Activated CD4-positive, alpha-beta T cell treated with anti-CD3 and anti-CD28 coated beads, Interleukin-2, amount 10 ng/mL, durations not matched to agents 24 days and 14 days (primary cell): ENCODE measurements at regions not wholly inside any gene's neighbourhood (a gene's known extent, or its start where the extent isn't known, plus 50 kb on each side); places are given as distances from the start of the nearest gene placed in this dataset.
"Not testable (repeated sequence)": the region's sequence is repeated elsewhere in the genome, so short reads cannot be mapped to it uniquely, and the experiment has no call there.

Experiments used
- DNase-seq: peaks from one replicate; pipeline ENCODE4 v3.0.0; 2022
- H3K27ac Mint-ChIP-seq: one replicate; pipeline ENCODE4 v1.8.0; 2022; ENCODE audit warnings: mild to moderate bottlenecking, mixed read lengths
- H3K27me3 Mint-ChIP-seq: one replicate; pipeline ENCODE4 v1.8.0; 2022; ENCODE audit warnings: mixed read lengths
- H3K36me3 Mint-ChIP-seq: one replicate; pipeline ENCODE4 v1.8.0; 2022; ENCODE audit warnings: low read depth, mild to moderate bottlenecking, mixed read lengths
- H3K4me1 Mint-ChIP-seq: one replicate; pipeline ENCODE4 v1.8.0; 2021; ENCODE audit warnings: mixed read lengths
- H3K4me3 Mint-ChIP-seq: one replicate; pipeline ENCODE4 v1.8.0; 2022; ENCODE audit warnings: mild to moderate bottlenecking, moderate library complexity, mixed read lengths
- H3K9me3 Mint-ChIP-seq: one replicate; pipeline ENCODE4 v1.8.0; 2021; ENCODE audit warnings: mixed read lengths
- intact Hi-C: fragments of 100-400 bp; cut with micrococcal nuclease; formaldehyde crosslinking; loops from one replicate; pipeline ENCODE4 v1.15.1; 2023

DNA sequence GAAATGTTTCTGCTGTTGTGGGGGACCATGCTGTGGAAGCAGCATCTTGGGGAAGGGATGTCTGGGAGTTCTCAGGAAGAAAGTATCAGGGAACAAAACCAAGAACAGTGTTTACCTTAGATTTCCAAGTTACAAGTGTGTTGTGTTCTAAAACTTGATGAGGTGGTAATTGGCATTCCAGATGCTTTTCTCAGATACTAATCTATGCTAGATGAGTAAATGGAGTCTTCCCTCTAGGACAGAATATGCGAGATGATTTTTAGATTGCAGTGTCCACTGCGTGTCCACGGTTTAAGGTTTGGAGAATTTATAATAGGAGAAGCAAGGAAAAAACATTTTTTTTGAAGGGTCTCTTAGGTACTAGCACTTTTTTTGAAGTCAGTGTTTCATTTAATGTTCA, 436.5 kb downstream of the PCNX1 start:
- intact Hi-C loops = no loop called here
- Mint-ChIP-seq H3K27me3 (no peaks in the 10 kb centered on the region), H3K4me1 (peaks cover 23% of the 10 kb centered on the region), H3K36me3 (peaks cover 41% of the 10 kb centered on the region), H3K9me3 (peaks cover 3% of the 10 kb centered on the region), H3K27ac (no peak overlapping the region), H3K4me3 (no peak overlapping the region)
- DNase-seq = no peak

GRCh38 chr14:71344506-71344905, 437.2 kb downstream of the PCNX1 start:
- Mint-ChIP-seq H3K4me3 (no peak overlapping the region), H3K4me1 (peaks cover 28% of the 10 kb centered on the region), H3K9me3 (peaks cover 3% of the 10 kb centered on the region), H3K27me3 (no peaks in the 10 kb centered on the region), H3K36me3 (peaks cover 45% of the 10 kb centered on the region), H3K27ac (no peak overlapping the region)
- intact Hi-C loops = no loop called here
- no peak for DNase-seq

GRCh38 chr14:71346685-71347084, 439.4 kb downstream of the PCNX1 start:
- H3K27me3 Mint-ChIP-seq = no peaks in the 10 kb centered on the region
- no peak overlapping the region for H3K27ac Mint-ChIP-seq
- no peak for DNase-seq
- H3K9me3 Mint-ChIP-seq = peaks cover 3% of the 10 kb centered on the region
- H3K4me1 Mint-ChIP-seq = peaks cover 22% of the 10 kb centered on the region
- peaks cover 52% of the 10 kb centered on the region for H3K36me3 Mint-ChIP-seq
- no peak overlapping the region for H3K4me3 Mint-ChIP-seq
- intact Hi-C loops = no loop called here

GRCh38 chr14:71348394-71348793, 441.1 kb downstream of the PCNX1 start:
- Mint-ChIP-seq H3K9me3 (peaks cover 11% of the 10 kb centered on the region), H3K4me1 (peaks cover 22% of the 10 kb centered on the region), H3K36me3 (peaks cover 61% of the 10 kb centered on the region), H3K27me3 (no peaks in the 10 kb centered on the region), H3K27ac (no peak overlapping the region), H3K4me3 (no peak overlapping the region)
- no peak for DNase-seq
- intact Hi-C loops = no loop called here

GRCh38 chr14:71348817-71349216, 441.6 kb downstream of the PCNX1 start:
- H3K27me3 Mint-ChIP-seq = no peaks in the 10 kb centered on the region
- peaks cover 13% of the 10 kb centered on the region for H3K9me3 Mint-ChIP-seq
- intact Hi-C loops = no loop called here
- H3K4me3 Mint-ChIP-seq = no peak overlapping the region
- H3K4me1 Mint-ChIP-seq = peaks cover 22% of the 10 kb centered on the region
- no peak for DNase-seq
- H3K36me3 Mint-ChIP-seq = peaks cover 63% of the 10 kb centered on the region
- no peak overlapping the region for H3K27ac Mint-ChIP-seq

- intact Hi-C loops = no loop called here
- no peak overlapping the region for H3K27ac Mint-ChIP-seq
These were observed 446.9 kb downstream of the PCNX1 start for GRCh38 chr14:71354142-71354541.

DNA sequence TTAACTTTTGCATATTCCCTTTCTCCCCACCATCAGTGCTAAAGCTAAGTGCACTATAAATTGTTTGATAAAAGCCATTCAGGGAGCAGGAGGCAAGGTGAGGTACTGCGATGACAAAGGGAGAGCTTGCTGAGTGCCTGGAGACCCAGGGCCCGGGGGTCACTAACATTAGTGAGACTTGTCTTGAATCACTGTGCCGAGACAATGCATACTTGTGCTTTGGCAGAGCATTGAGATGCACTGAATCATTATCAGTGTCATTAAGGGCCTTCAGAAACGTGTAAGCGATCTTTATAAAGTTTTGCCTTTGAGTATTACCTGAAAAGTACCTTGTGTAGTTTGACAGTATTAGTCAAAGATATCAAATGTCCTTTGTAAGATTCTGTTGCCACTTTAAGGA, 447.5 kb downstream of the PCNX1 start:
- Mint-ChIP-seq H3K36me3 (peaks cover 63% of the 10 kb centered on the region), H3K4me1 (peaks cover 26% of the 10 kb centered on the region), H3K4me3 (no peak overlapping the region), H3K9me3 (peaks cover 19% of the 10 kb centered on the region), H3K27me3 (no peaks in the 10 kb centered on the region), H3K27ac (no peak overlapping the region)
- DNase-seq = no peak
- intact Hi-C loops = loop anchor here (5.0 kb wide), 1 partner anchor 42 kb away; no protein-coding TSS in a partner anchor

More at GRCh38 chr14:71354142-71354541, 446.9 kb downstream of the PCNX1 start:
- peaks cover 26% of the 10 kb centered on the region for H3K4me1 Mint-ChIP-seq
- no peaks in the 10 kb centered on the region for H3K27me3 Mint-ChIP-seq
- H3K36me3 Mint-ChIP-seq = peaks cover 63% of the 10 kb centered on the region
- peaks cover 15% of the 10 kb centered on the region for H3K9me3 Mint-ChIP-seq
- no peak overlapping the region for H3K4me3 Mint-ChIP-seq
- no peak for DNase-seq

DNA sequence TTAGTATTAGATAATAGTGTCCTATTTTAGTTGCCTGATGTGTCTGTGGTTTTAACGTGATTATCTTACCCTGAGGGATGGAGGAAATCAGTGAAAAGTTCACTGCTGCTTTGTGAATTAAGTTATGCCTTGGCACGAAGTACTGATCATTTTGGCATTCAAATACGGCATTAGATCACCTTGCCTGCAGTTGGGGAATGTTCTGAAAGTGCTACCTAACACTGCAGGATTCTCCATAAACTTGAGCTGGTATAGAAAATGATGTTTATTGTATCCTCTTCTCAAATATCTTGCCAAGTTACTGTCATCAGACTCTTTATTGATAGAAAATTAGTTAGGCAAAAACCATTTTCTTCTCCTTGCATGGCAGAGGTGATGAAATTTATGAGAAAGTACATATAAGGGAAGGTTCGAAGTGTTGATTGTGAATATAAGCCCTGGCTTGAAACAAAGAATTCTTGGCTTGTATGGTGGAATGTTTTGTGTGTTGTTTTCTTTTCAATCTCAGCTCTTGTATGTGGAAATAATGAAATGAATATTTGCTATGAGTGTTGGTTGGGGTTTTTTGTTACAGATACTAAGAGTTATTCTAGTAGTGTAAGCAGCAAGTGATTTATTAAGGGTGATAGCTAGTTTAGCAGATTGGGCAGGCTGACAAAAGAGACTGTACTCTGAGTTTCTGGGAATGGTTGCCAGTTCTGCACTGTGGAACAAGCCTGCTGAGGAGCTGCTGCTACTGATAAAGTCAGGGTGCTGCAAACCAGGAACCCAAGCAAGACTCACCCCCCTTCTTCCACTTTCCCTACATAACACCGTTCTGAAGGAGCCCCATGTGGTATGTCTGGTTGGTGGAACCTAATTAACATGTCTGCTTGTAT, 448.3 kb downstream of the PCNX1 start:
- Mint-ChIP-seq H3K4me1 (peaks cover 31% of the 10 kb centered on the region), H3K9me3 (peaks cover 21% of the 10 kb centered on the region), H3K4me3 (no peak overlapping the region), H3K36me3 (peaks cover 67% of the 10 kb centered on the region), H3K27me3 (no peaks in the 10 kb centered on the region), H3K27ac (no peak overlapping the region)
- intact Hi-C loops = loop anchor here (5.0 kb wide), 1 partner anchor 42 kb away; no protein-coding TSS in a partner anchor
- DNase-seq = no peak

- Mint-ChIP-seq H3K27me3 (no peaks in the 10 kb centered on the region), H3K4me3 (no peak overlapping the region), H3K27ac (peak overlapping the region; percentile 48), H3K36me3 (peaks cover 58% of the 10 kb centered on the region), H3K9me3 (peaks cover 14% of the 10 kb centered on the region), H3K4me1 (peaks cover 42% of the 10 kb centered on the region)
- intact Hi-C loops = loop anchor here (5.0 kb wide), 1 partner anchor 39 kb away; no protein-coding TSS in a partner anchor
- no peak for DNase-seq
These were observed 451.1 kb downstream of the PCNX1 start for GRCh38 chr14:71358209-71358931.

DNA sequence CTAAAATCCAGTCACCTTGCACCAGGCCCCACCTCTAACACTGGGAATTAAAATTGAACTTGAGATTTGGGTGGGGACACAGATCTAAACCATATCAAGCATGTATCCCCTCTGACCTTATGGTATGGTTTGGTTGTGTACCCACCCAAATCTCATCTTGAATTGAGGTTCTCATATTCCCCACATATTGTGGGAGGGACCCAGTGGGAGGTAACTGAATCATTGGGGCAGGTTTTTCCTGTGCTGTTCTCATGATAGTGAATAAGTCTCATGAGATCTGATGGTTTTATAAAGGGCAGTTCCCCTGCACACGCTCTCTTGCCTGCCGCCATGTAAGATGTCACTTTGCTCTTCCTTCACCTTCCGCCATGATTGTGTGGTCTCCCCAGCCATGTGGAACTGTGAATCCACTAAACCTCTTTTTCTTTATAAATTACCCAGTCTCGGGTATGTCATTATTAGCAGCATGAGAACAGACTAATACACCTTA, 451.7 kb downstream of the PCNX1 start:
- H3K27me3 Mint-ChIP-seq, DNase-seq, H3K4me3 Mint-ChIP-seq: not testable (repeated sequence)
- peaks cover 42% of the 10 kb centered on the region for H3K4me1 Mint-ChIP-seq
- H3K9me3 Mint-ChIP-seq = peaks cover 11% of the 10 kb centered on the region
- intact Hi-C loops = loop anchor here (5.0 kb wide), 1 partner anchor 38 kb away; no protein-coding TSS in a partner anchor
- H3K36me3 Mint-ChIP-seq = peaks cover 54% of the 10 kb centered on the region
- H3K27ac Mint-ChIP-seq = peak overlapping the region; percentile 48

GRCh38 chr14:71359823-71360222, 452.6 kb downstream of the PCNX1 start:
- no peak overlapping the region for H3K4me3 Mint-ChIP-seq
- intact Hi-C loops = loop anchor here (5.0 kb wide), 1 partner anchor 37 kb away; no protein-coding TSS in a partner anchor
- peaks cover 48% of the 10 kb centered on the region for H3K36me3 Mint-ChIP-seq
- H3K27me3 Mint-ChIP-seq = no peaks in the 10 kb centered on the region
- DNase-seq = no peak
- H3K27ac Mint-ChIP-seq = no peak overlapping the region
- H3K4me1 Mint-ChIP-seq = peaks cover 45% of the 10 kb centered on the region
- peaks cover 11% of the 10 kb centered on the region for H3K9me3 Mint-ChIP-seq

- H3K9me3 Mint-ChIP-seq = peaks cover 11% of the 10 kb centered on the region
- H3K27ac Mint-ChIP-seq = no peak overlapping the region
- no peaks in the 10 kb centered on the region for H3K27me3 Mint-ChIP-seq
- intact Hi-C loops = no loop called here
- no peak overlapping the region for H3K4me3 Mint-ChIP-seq
- no peak for DNase-seq
- peaks cover 40% of the 10 kb centered on the region for H3K36me3 Mint-ChIP-seq
- H3K4me1 Mint-ChIP-seq = peaks cover 37% of the 10 kb centered on the region
These were observed 454.1 kb downstream of the PCNX1 start for GRCh38 chr14:71361336-71361735.

DNA sequence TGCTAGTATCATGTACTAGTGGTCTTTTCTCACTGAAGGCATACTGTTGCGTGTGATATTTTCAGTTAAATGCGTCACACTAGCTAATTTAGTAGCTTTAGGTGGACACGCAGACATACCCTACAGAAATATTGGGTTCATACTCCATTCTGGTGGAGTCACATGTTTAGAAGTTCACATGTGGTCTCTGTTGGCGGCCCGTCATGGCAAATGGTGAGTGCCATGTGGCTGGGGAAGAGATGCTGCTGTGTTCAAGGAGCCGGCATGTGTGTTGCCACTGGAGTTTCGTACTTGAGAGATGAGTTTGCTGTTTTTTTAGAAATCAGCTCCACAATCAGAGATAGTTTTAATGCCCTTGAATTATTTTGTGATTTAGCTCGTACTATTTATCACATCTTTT, 454.6 kb downstream of the PCNX1 start:
- H3K27ac Mint-ChIP-seq = no peak overlapping the region

DNA sequence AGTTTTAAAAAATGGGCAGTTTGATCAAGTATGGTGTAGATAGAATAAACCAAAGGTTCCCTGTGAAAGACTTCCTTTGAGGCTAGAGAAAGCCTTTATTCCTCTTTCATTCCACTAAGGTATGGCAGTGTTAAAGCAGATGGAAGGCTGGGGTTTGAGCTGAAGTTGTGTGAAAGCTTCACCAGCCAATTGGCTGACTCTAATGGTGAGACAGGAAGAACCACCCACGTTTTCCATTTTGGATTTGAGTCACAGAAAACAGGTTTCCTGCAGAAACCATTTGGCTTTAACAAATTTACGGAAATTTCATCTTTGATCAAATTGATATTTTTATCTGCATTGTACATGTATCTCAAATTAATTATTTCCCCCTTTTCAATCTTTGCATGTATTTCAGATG, 455.0 kb downstream of the PCNX1 start:
- Mint-ChIP-seq H3K27ac (no peak overlapping the region), H3K4me3 (peak overlapping the region; percentile 3), H3K9me3 (peaks cover 11% of the 10 kb centered on the region), H3K4me1 (peaks cover 37% of the 10 kb centered on the region), H3K36me3 (peaks cover 44% of the 10 kb centered on the region), H3K27me3 (no peaks in the 10 kb centered on the region)
- intact Hi-C loops = no loop called here
- no peak for DNase-seq

More for the DNA sequence above, 454.6 kb downstream of the PCNX1 start:
- peak overlapping the region; percentile 3 for H3K4me3 Mint-ChIP-seq
- no peak for DNase-seq
- peaks cover 37% of the 10 kb centered on the region for H3K4me1 Mint-ChIP-seq
- peaks cover 42% of the 10 kb centered on the region for H3K36me3 Mint-ChIP-seq
- H3K9me3 Mint-ChIP-seq = peaks cover 11% of the 10 kb centered on the region
- H3K27me3 Mint-ChIP-seq = no peaks in the 10 kb centered on the region
- intact Hi-C loops = no loop called here
